SK-N-SH (cell line): ENCODE measurements at regions not wholly inside any gene's neighbourhood (a gene's known extent, or its start where the extent isn't known, plus 50 kb on each side); places are given as distances from the start of the nearest gene placed in this dataset.

ENCODE experiments used
- CTCF ChIA-PET: fragments of 300-600, 350-600 bp; formaldehyde crosslinking; extraction: SDS; loops from one replicate; lab custom pipeline; 2021; lab: Yijun Ruan, JAX
- POLR2A ChIA-PET: fragments of 350-600 bp; sonication (Branson Sonifier 250); formaldehyde crosslinking; extraction: SDS; loops from one replicate; lab custom pipeline; 2020; ENCODE audit warnings: antibody characterized with exemption, inconsistent platforms; lab: Yijun Ruan, JAX
- DNase-seq: peaks from one replicate; pipeline ENCODE4 v3.0.0; 2012
- H2AFZ ChIP-seq: fragments of 200-600 bp; sonication (generic); 2 replicates; pipeline ENCODE4 v1.8.1; 2016; ENCODE audit warnings: antibody characterized with exemption, mild to moderate bottlenecking, low read depth
- H3F3A ChIP-seq: fragments of 200-600 bp; sonication (generic); replicated peaks from 2 replicates; pipeline ENCODE3; 2016; ENCODE audit warnings: antibody characterized with exemption, mild to moderate bottlenecking; ENCODE audit not compliant: insufficient read depth
- H3K27ac ChIP-seq, 2 experiments: fragments of 200-500 bp in 1 of 2; fragments of 200-600 bp in 1 of 2; sonication (Bioruptor generic) in 1 of 2; sonication (generic), shearing (Covaris generic) in 1 of 2; 2 replicates each; pipeline versions ENCODE4 v1.5.1 to v1.6.1; 2014 to 2016; ENCODE audit warnings: low read depth in 2 of 2, inconsistent platforms in 1 of 2, low read length in 1 of 2, mild to moderate bottlenecking in 1 of 2, mixed read lengths in 1 of 2
- H3K27me3 ChIP-seq: fragments of 200-600 bp; sonication (generic), shearing (Covaris generic); 2 replicates; pipeline ENCODE4 v1.6.1; 2016; ENCODE audit warnings: mixed run types; ENCODE audit not compliant: insufficient read depth
- H3K36me3 ChIP-seq, 2 experiments: fragments of 200-500 bp in 1 of 2; fragments of 200-600 bp in 1 of 2; sonication (Bioruptor generic) in 1 of 2; sonication (generic) in 1 of 2; replicated peaks in 1 of 2; 2 replicates each; pipeline versions ENCODE3 to v1.5.1; 2014 to 2016; ENCODE audit warnings: low read length in 1 of 2, mild to moderate bottlenecking in 1 of 2; ENCODE audit not compliant: insufficient read depth in 2 of 2, control insufficient read depth in 1 of 2
- H3K4me1 ChIP-seq, 2 experiments: fragments of 200-500 bp in 1 of 2; fragments of 200-600 bp in 1 of 2; sonication (Bioruptor generic) in 1 of 2; sonication (generic), shearing (Covaris generic) in 1 of 2; 2 replicates each; pipeline versions ENCODE4 v1.5.1 to v1.6.1; 2014 to 2016; ENCODE audit warnings: low read depth in 1 of 2, low read length in 1 of 2, mixed run types in 1 of 2; ENCODE audit not compliant: insufficient read depth in 2 of 2, control insufficient read depth in 1 of 2
- H3K4me2 ChIP-seq: fragments of 200-600 bp; sonication (generic), shearing (Covaris generic); 2 replicates; pipeline ENCODE4 v1.6.1; 2017; ENCODE audit warnings: mixed run types
- H3K4me3 ChIP-seq, 2 experiments: fragments of 200-500 bp in 1 of 2; fragments of 200-600 bp in 1 of 2; sonication (Bioruptor generic) in 1 of 2; sonication (generic), shearing (Covaris generic) in 1 of 2; 2 replicates each; pipeline versions ENCODE4 v1.5.1 to v1.8.1; 2014 to 2016; ENCODE audit warnings: low read depth in 2 of 2, inconsistent platforms in 1 of 2, low read length in 1 of 2, mild to moderate bottlenecking in 1 of 2, mixed read lengths in 1 of 2, moderate library complexity in 1 of 2
- H3K79me2 ChIP-seq: fragments of 200-600 bp; sonication (generic); 2 replicates; pipeline ENCODE4 v1.8.1; 2017; ENCODE audit warnings: mild to moderate bottlenecking; ENCODE audit not compliant: insufficient read depth
- H3K9ac ChIP-seq: fragments of 200-600 bp; sonication (generic); 2 replicates; pipeline ENCODE4 v1.6.1; 2017; ENCODE audit warnings: mixed run types
- H3K9me2 ChIP-seq: fragments of 200-600 bp; sonication (generic); 2 replicates; pipeline ENCODE4 v1.6.1; 2017; ENCODE audit warnings: mixed run types
- H3K9me3 ChIP-seq: fragments of 200-600 bp; sonication (generic); 2 replicates; pipeline ENCODE4 v1.6.1; 2017; ENCODE audit warnings: mixed run types, mild to moderate bottlenecking, moderate library complexity
- H4K20me1 ChIP-seq: fragments of 200-600 bp; sonication (generic); 2 replicates; pipeline ENCODE4 v1.6.1; 2017; ENCODE audit warnings: mild to moderate bottlenecking, mixed run types; ENCODE audit not compliant: insufficient read depth
- CHD2 ChIP-seq: fragments of 150-350 bp; IDR thresholded peaks from 2 replicates; pipeline ENCODE4 v1.6.1; 2018; ENCODE audit warnings: low read length; ENCODE audit not compliant: partially characterized antibody
- GABPA ChIP-seq: IDR thresholded peaks from 2 replicates; pipeline ENCODE4 v1.4.0; 2012; ENCODE audit warnings: low read depth, mild to moderate bottlenecking
- IRF3 ChIP-seq: fragments of 150-350 bp; IDR thresholded peaks from 2 replicates; pipeline ENCODE4 v1.6.1; 2016; ENCODE audit warnings: mild to moderate bottlenecking, low read depth, low read length
- MXI1 ChIP-seq: IDR thresholded peaks from 2 replicates; pipeline ENCODE4 v1.6.1; 2012; ENCODE audit warnings: mild to moderate bottlenecking, low read depth, low read length, improper control_type of control experiment
- PBX3 ChIP-seq: IDR thresholded peaks from 2 replicates; pipeline ENCODE4; 2012
- RAD21 ChIP-seq: IDR thresholded peaks from 2 replicates; pipeline ENCODE4 v1.6.1; 2012; ENCODE audit warnings: mild to moderate bottlenecking, low read length
- REST ChIP-seq: IDR thresholded peaks from 2 replicates; pipeline ENCODE4 v1.6.1; 2012; ENCODE audit warnings: mild to moderate bottlenecking, low read depth, low read length, moderate library complexity
- TCF12 ChIP-seq: IDR thresholded peaks from 2 replicates; pipeline ENCODE4 v1.4.0; 2012
- WGBS: methylation state at CpG from one replicate; pipeline ENCODE4 v1.1.6; 2017; ENCODE audit warnings: low lambda C conversion rate; 5-methylcytosine and 5-hydroxymethylcytosine counted together

DNA sequence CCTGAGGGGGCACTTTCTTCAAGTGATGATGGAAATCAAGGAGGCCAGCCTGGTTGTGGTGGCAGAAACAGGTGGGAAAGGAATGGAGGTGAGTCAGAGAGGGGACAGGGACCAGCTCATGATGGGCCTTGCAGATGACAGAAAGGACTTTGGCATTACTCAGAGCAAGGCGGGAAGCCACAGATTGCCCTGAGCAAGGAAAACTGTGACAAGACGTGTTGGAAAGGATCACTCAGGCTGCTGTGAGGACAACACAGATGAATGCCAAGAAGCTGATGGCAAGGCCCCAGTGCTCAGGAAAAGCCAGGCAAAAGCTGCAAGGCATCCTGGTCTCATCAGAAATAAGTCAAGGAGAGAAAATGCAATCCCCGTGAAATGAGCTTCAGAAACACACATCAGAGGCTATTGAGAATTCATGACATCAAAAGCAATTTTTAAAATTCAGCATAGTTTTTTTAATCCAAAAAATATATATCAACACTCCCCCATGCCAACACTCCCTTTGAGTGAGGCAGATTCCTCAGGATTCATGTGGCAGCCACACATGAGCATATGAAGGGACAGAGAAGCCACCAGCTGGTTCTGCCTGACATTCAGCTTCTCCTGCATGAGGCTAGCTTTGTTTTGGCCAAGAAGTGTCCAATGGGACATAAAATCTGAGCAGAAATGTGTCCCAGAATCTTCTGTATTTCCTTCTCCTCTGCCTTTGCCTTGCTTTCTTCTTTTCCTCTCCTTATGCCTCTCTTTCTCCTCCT lies 244.5 kb upstream of the MYO3A start (continued):
- TF ChIP-seq REST (no peak), RAD21 (no peak)

- Histone ChIP-seq H3K4me3 (no peak overlapping the region), H2AFZ (no peak overlapping the region), H3K9me3 (no peaks in the 10 kb centered on the region), H3K36me3 (no peaks in the 10 kb centered on the region), H3K9ac (no peak overlapping the region), H4K20me1 (no peaks in the 10 kb centered on the region)
- WGBS: 42% methylated on average over 2 of the region's 2 CpGs
- DNase-seq: no peak
- TF ChIP-seq PBX3 (no peak), CHD2 (no peak), GABPA (no peak), MXI1 (no peak), IRF3 (no peak), TCF12 (no peak), REST (no peak)
- TF ChIP-seq, all 33 proteins: peak for 0
- POLR2A ChIA-PET: no interaction called here
- Histone ChIP-seq H3K4me2 (no peak overlapping the region), H3F3A (no peaks in the 10 kb centered on the region), H3K27me3 (no peaks in the 10 kb centered on the region), H3K4me1 (peaks cover 0 to 8% of the 10 kb centered on the region in 2 experiments; a peak in 1 of 4 replicates), H3K79me2 (no peaks in the 10 kb centered on the region), H3K27ac (no peak overlapping the region), H3K9me2 (no peaks in the 10 kb centered on the region)
- CTCF ChIA-PET: interaction anchor here (0.7 to 3.0 kb wide), 4 partner anchors 9 to 20 kb away, joined by 3 to 8 read pairs (median 4); no protein-coding TSS in a partner anchor
Measured at GRCh38 chr10:25692761-25693160, 241.3 kb upstream of the MYO3A start.
